Neural cell (in vitro differentiated cells): ENCODE measurements at regions not wholly inside any gene's neighbourhood (a gene's known extent, or its start where the extent isn't known, plus 50 kb on each side); places are given as distances from the start of the nearest gene placed in this dataset.

Source experiments
- H2AFZ ChIP-seq: fragments of 200-600, 300-800 bp; sonication (generic), shearing (Covaris generic); 2 replicates; pipeline ENCODE4 v1.6.0; 2014; ENCODE audit warnings: low read depth, mild to moderate bottlenecking, antibody characterized with exemption, low read length, moderate library complexity
- H3F3A ChIP-seq: fragments of 200-600 bp; shearing (Covaris generic); 2 replicates; pipeline ENCODE4 v1.6.1; 2016; ENCODE audit warnings: mild to moderate bottlenecking, moderate library complexity, mixed read lengths, antibody characterized with exemption, low read length; ENCODE audit not compliant: insufficient read depth, poor library complexity, severe bottlenecking
- H3K27ac ChIP-seq: fragments of 200-600, 300-800 bp; sonication (generic), shearing (Covaris generic); 2 replicates; pipeline ENCODE4 v1.5.1; 2014; ENCODE audit warnings: mild to moderate bottlenecking, low read length, moderate library complexity
- H3K27me3 ChIP-seq: fragments of 300-800, 200-600 bp; sonication (generic), shearing (Covaris generic); 2 replicates; pipeline ENCODE4 v1.6.0; 2014; ENCODE audit warnings: mild to moderate bottlenecking, low read depth, low read length, moderate library complexity; ENCODE audit not compliant: insufficient read depth
- H3K36me3 ChIP-seq: fragments of 300-800, 200-600 bp; sonication (generic), shearing (Covaris generic); 2 replicates; pipeline ENCODE4 v1.5.1; 2014; ENCODE audit warnings: mild to moderate bottlenecking, antibody characterized with exemption, low read length, moderate library complexity; ENCODE audit not compliant: insufficient read depth
- H3K4me2 ChIP-seq: fragments of 300-800, 200-600 bp; sonication (generic), shearing (Covaris generic); 2 replicates; pipeline ENCODE4 v1.6.0; 2014; ENCODE audit warnings: mild to moderate bottlenecking, low read length
- H3K4me3 ChIP-seq: fragments of 300-800, 200-600 bp; sonication (generic), shearing (Covaris generic); 2 replicates; pipeline ENCODE4 v1.5.1; 2014; ENCODE audit warnings: mild to moderate bottlenecking, low read length, moderate library complexity
- H3K79me2 ChIP-seq: fragments of 200-600 bp; shearing (Covaris generic); replicated peaks from 2 replicates; pipeline ENCODE4 v1.6.0; 2014; ENCODE audit warnings: mild to moderate bottlenecking, low read length, moderate library complexity; ENCODE audit not compliant: insufficient read depth
- H3K9ac ChIP-seq: fragments of 300-800, 200-600 bp; sonication (generic), shearing (Covaris generic); 2 replicates; pipeline ENCODE4 v1.6.1; 2016; ENCODE audit warnings: mild to moderate bottlenecking, low read length, mixed read lengths
- H3K9me2 ChIP-seq: fragments of 200-600 bp; shearing (Covaris generic); 2 replicates; pipeline ENCODE4 v1.6.1; 2016; ENCODE audit warnings: mild to moderate bottlenecking, low read length, mixed read lengths; ENCODE audit not compliant: insufficient read depth
- H3K9me3 ChIP-seq: fragments of 200-600, 300-800 bp; sonication (generic), shearing (Covaris generic); 2 replicates; pipeline ENCODE4 v1.6.1; 2016; ENCODE audit warnings: mild to moderate bottlenecking, mixed run types, low read length, moderate library complexity, mixed read lengths
- H4K20me1 ChIP-seq: fragments of 200-600 bp; shearing (Covaris generic); 2 replicates; pipeline ENCODE4 v1.6.1; 2016; ENCODE audit warnings: mild to moderate bottlenecking, mixed run types; ENCODE audit not compliant: insufficient read depth
- EP300 ChIP-seq: fragments of 450-650 bp; conservative IDR thresholded peaks from 2 replicates; pipeline ENCODE4 v1.6.1; 2014; ENCODE audit warnings: antibody characterized with exemption, mild to moderate bottlenecking, moderate library complexity; ENCODE audit not compliant: poor library complexity, severe bottlenecking
- EZH2 ChIP-seq: fragments of 200-600, 300-800 bp; shearing (Covaris generic), sonication (generic); IDR thresholded peaks from 2 replicates; pipeline ENCODE4 v1.6.1; 2014; ENCODE audit warnings: antibody characterized with exemption, low read length, borderline replicate concordance, mild to moderate bottlenecking; ENCODE audit not compliant: insufficient read depth, poor library complexity, severe bottlenecking
- MXI1 ChIP-seq: fragments of 450-650 bp; conservative IDR thresholded peaks from 2 replicates; pipeline ENCODE4 v1.6.1; 2014; ENCODE audit warnings: antibody characterized with exemption, mild to moderate bottlenecking; ENCODE audit not compliant: poor library complexity, severe bottlenecking
- POLR2AphosphoS5 ChIP-seq: IDR thresholded peaks from 2 replicates; pipeline ENCODE4 v1.6.1; 2012
- RAD21 ChIP-seq: fragments of 450-650 bp; conservative IDR thresholded peaks from 2 replicates; pipeline ENCODE4 v1.6.1; 2014; ENCODE audit warnings: antibody characterized with exemption, mild to moderate bottlenecking, moderate library complexity
- REST ChIP-seq: IDR thresholded peaks from 2 replicates; pipeline ENCODE4 v1.6.1; 2012; ENCODE audit warnings: borderline replicate concordance
- SMC3 ChIP-seq: fragments of 450-650 bp; conservative IDR thresholded peaks from 2 replicates; pipeline ENCODE4 v1.6.1; 2014; ENCODE audit warnings: antibody characterized with exemption, mild to moderate bottlenecking, moderate library complexity; ENCODE audit not compliant: poor library complexity
- TAF1 ChIP-seq: IDR thresholded peaks from 2 replicates; pipeline ENCODE4 v1.6.1; 2012; ENCODE audit warnings: low read depth
- TF ChIP-seq, protein P1 (sequence below): fragments of 450-650 bp; IDR thresholded peaks from 2 replicates; pipeline ENCODE4 v1.5.1; 2014; ENCODE audit warnings: antibody characterized with exemption, mild to moderate bottlenecking, moderate library complexity; ENCODE audit not compliant: poor library complexity, severe bottlenecking

- Histone ChIP-seq H4K20me1 (no peaks in the 10 kb centered on the region), H3K36me3 (no peaks in the 10 kb centered on the region), H3K27ac (no peak overlapping the region), H3K27me3 (no peaks in the 10 kb centered on the region), H3K9me2 (no peaks in the 10 kb centered on the region), H3F3A (no peaks in the 10 kb centered on the region), H3K79me2 (no peaks in the 10 kb centered on the region), H3K9me3 (no peaks in the 10 kb centered on the region), H3K9ac (no peak overlapping the region), H3K4me2 (no peak overlapping the region), H3K4me3 (no peak overlapping the region), H2AFZ (no peak overlapping the region)
- no peak for TF ChIP-seq POLR2AphosphoS5
Measured at GRCh38 chr4:30839583-30840520, 119.7 kb downstream of the PCDH7 start.

- no peak overlapping the region for H3K4me2 ChIP-seq
- H3K27me3 ChIP-seq = no peaks in the 10 kb centered on the region
- no peak overlapping the region for H3K9ac ChIP-seq
- no peak overlapping the region for H2AFZ ChIP-seq
- H3F3A ChIP-seq = no peaks in the 10 kb centered on the region
- no peaks in the 10 kb centered on the region for H3K36me3 ChIP-seq
- no peaks in the 10 kb centered on the region for H3K9me2 ChIP-seq
- H3K27ac ChIP-seq = no peak overlapping the region
- H3K9me3 ChIP-seq = no peaks in the 10 kb centered on the region
- H3K4me3 ChIP-seq = no peak overlapping the region
- no peaks in the 10 kb centered on the region for H3K79me2 ChIP-seq
- no peaks in the 10 kb centered on the region for H4K20me1 ChIP-seq
- no peak for TF ChIP-seq MXI1
- no peak for TF ChIP-seq TAF1
- no peak for TF ChIP-seq EP300
- TF ChIP-seq POLR2AphosphoS5 = no peak
- no peak for TF ChIP-seq REST
- no peak for TF ChIP-seq SMC3
- TF ChIP-seq EZH2 = no peak
- TF ChIP-seq RAD21 = no peak
- TF ChIP-seq, protein P1, sequence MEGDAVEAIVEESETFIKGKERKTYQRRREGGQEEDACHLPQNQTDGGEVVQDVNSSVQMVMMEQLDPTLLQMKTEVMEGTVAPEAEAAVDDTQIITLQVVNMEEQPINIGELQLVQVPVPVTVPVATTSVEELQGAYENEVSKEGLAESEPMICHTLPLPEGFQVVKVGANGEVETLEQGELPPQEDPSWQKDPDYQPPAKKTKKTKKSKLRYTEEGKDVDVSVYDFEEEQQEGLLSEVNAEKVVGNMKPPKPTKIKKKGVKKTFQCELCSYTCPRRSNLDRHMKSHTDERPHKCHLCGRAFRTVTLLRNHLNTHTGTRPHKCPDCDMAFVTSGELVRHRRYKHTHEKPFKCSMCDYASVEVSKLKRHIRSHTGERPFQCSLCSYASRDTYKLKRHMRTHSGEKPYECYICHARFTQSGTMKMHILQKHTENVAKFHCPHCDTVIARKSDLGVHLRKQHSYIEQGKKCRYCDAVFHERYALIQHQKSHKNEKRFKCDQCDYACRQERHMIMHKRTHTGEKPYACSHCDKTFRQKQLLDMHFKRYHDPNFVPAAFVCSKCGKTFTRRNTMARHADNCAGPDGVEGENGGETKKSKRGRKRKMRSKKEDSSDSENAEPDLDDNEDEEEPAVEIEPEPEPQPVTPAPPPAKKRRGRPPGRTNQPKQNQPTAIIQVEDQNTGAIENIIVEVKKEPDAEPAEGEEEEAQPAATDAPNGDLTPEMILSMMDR = no peak
Measured at GRCh38 chr4:30840571-30840970, 120.4 kb downstream of the PCDH7 start.
